ENCODE measurements at regions not wholly inside any gene's neighbourhood (a gene's known extent, or its start where the extent isn't known, plus 50 kb on each side); places are given as distances from the start of the nearest gene placed in this dataset.
"Not testable (repeated sequence)": the region's sequence is repeated elsewhere in the genome, so short reads cannot be mapped to it uniquely, and the experiment has no call there.

GRCh38 chrX:108892501-108892900 lies 156.1 kb upstream of the IRS4 start:
- ChIA-PET POLR2A (no interaction called here), CTCF (no interaction called here)
- Histone ChIP-seq H3K4me3 (ENCODE audit: low read depth, low read length) (no peak overlapping the region), H3K27me3 (replicated peaks; ENCODE audit: control insufficient read depth, insufficient read depth, low read length) (no peaks in the 10 kb centered on the region), H3K36me3 (ENCODE audit: control insufficient read depth, insufficient read depth, low read length) (no peaks in the 10 kb centered on the region), H3K9me3 (no peaks in the 10 kb centered on the region), H3K4me1 (no peaks in the 10 kb centered on the region)
- no peaks in the 10 kb centered on the region for H3K36me3 Mint-ChIP-seq (ENCODE audit: insufficient read depth, unreplicated experiment)
- no peaks in the 10 kb centered on the region for H3K27me3 Mint-ChIP-seq (ENCODE audit: insufficient read depth, unreplicated experiment)
- no TSS peak for BruUV-seq (replicated peaks)
- H3K9me3 Mint-ChIP-seq (ENCODE audit: unreplicated experiment): peaks cover 14% of the 10 kb centered on the region
- no peak overlapping the region for H3K4me3 Mint-ChIP-seq (ENCODE audit: unreplicated experiment)
- intact Hi-C loops (cut with micrococcal nuclease; ENCODE audit: unreplicated experiment): no loop called here
- DNase-seq: no peak
- no peak overlapping the region for H3K27ac Mint-ChIP-seq (ENCODE audit: unreplicated experiment)
- no peak for TF ChIP-seq CTCF (IDR thresholded peaks at IDR 0.05; ENCODE audit: insufficient read depth in 1 of 2, low read depth in 1 of 2, low read length in 1 of 2, severe bottlenecking in 1 of 2, unreplicated experiment in 1 of 2)
- H3K4me1 Mint-ChIP-seq (ENCODE audit: low read depth, unreplicated experiment): no peaks in the 10 kb centered on the region

GRCh38 chrX:108875548-108875947 lies 139.2 kb upstream of the IRS4 start:
- Histone ChIP-seq H3K27me3 (replicated peaks; ENCODE audit: control insufficient read depth, insufficient read depth, low read length) (no peaks in the 10 kb centered on the region), H3K9me3 (no peaks in the 10 kb centered on the region), H3K4me1 (no peaks in the 10 kb centered on the region), H3K4me3 (ENCODE audit: low read depth, low read length) (no peak overlapping the region), H3K36me3 (ENCODE audit: control insufficient read depth, insufficient read depth, low read length) (no peaks in the 10 kb centered on the region)
- no peaks in the 10 kb centered on the region for H3K36me3 Mint-ChIP-seq (ENCODE audit: insufficient read depth, unreplicated experiment)
- no peak for DNase-seq
- intact Hi-C loops (cut with micrococcal nuclease; ENCODE audit: unreplicated experiment): no loop called here
- ChIA-PET CTCF (no interaction called here), POLR2A (no interaction called here)
- no peaks in the 10 kb centered on the region for H3K27me3 Mint-ChIP-seq (ENCODE audit: insufficient read depth, unreplicated experiment)
- H3K9me3 Mint-ChIP-seq (ENCODE audit: unreplicated experiment): peaks cover 8% of the 10 kb centered on the region
- no peak overlapping the region for H3K4me3 Mint-ChIP-seq (ENCODE audit: unreplicated experiment)
- no peak overlapping the region for H3K27ac Mint-ChIP-seq (ENCODE audit: unreplicated experiment)
- BruUV-seq (replicated peaks): no TSS peak
- TF ChIP-seq CTCF (IDR thresholded peaks at IDR 0.05; ENCODE audit: insufficient read depth in 1 of 2, low read depth in 1 of 2, low read length in 1 of 2, severe bottlenecking in 1 of 2, unreplicated experiment in 1 of 2): no peak
- no peaks in the 10 kb centered on the region for H3K4me1 Mint-ChIP-seq (ENCODE audit: low read depth, unreplicated experiment)

GRCh38 chrX:108843039-108843438 lies 106.7 kb upstream of the IRS4 start:
- DNase-seq; H3K4me3 Mint-ChIP-seq (ENCODE audit: unreplicated experiment); H3K4me1 Mint-ChIP-seq (ENCODE audit: low read depth, unreplicated experiment); H3K27me3 Mint-ChIP-seq (ENCODE audit: insufficient read depth, unreplicated experiment); H3K9me3 ChIP-seq; H3K4me1 ChIP-seq; POLR2A ChIA-PET; intact Hi-C loops (cut with micrococcal nuclease; ENCODE audit: unreplicated experiment); CTCF ChIA-PET; H3K27me3 ChIP-seq (replicated peaks; ENCODE audit: control insufficient read depth, insufficient read depth, low read length); H3K4me3 ChIP-seq (ENCODE audit: low read depth, low read length); H3K9me3 Mint-ChIP-seq (ENCODE audit: unreplicated experiment); H3K27ac Mint-ChIP-seq (ENCODE audit: unreplicated experiment); BruUV-seq (replicated peaks); H3K36me3 ChIP-seq (ENCODE audit: control insufficient read depth, insufficient read depth, low read length); H3K36me3 Mint-ChIP-seq (ENCODE audit: insufficient read depth, unreplicated experiment): not testable (repeated sequence)

- Histone ChIP-seq H3K27me3 (replicated peaks; ENCODE audit: control insufficient read depth, insufficient read depth, low read length) (no peaks in the 10 kb centered on the region), H3K36me3 (ENCODE audit: control insufficient read depth, insufficient read depth, low read length) (no peaks in the 10 kb centered on the region), H3K4me1 (no peaks in the 10 kb centered on the region), H3K4me3 (ENCODE audit: low read depth, low read length) (no peak overlapping the region), H3K9me3 (no peaks in the 10 kb centered on the region)
- no peaks in the 10 kb centered on the region for H3K9me3 Mint-ChIP-seq (ENCODE audit: unreplicated experiment)
- H3K27me3 Mint-ChIP-seq (ENCODE audit: insufficient read depth, unreplicated experiment): no peaks in the 10 kb centered on the region
- H3K4me3 Mint-ChIP-seq (ENCODE audit: unreplicated experiment): no peak overlapping the region
- no TSS peak for BruUV-seq (replicated peaks)
- CTCF ChIA-PET: no interaction called here
- POLR2A ChIA-PET: no interaction called here
- TF ChIP-seq CTCF (IDR thresholded peaks at IDR 0.05; ENCODE audit: insufficient read depth in 1 of 2, low read depth in 1 of 2, low read length in 1 of 2, severe bottlenecking in 1 of 2, unreplicated experiment in 1 of 2): no peak
- no peak overlapping the region for H3K27ac Mint-ChIP-seq (ENCODE audit: unreplicated experiment)
- H3K36me3 Mint-ChIP-seq (ENCODE audit: insufficient read depth, unreplicated experiment): no peaks in the 10 kb centered on the region
- intact Hi-C loops (cut with micrococcal nuclease; ENCODE audit: unreplicated experiment): no loop called here
- H3K4me1 Mint-ChIP-seq (ENCODE audit: low read depth, unreplicated experiment): no peaks in the 10 kb centered on the region
- DNase-seq: no peak
Measured at GRCh38 chrX:108833993-108834392, 97.6 kb upstream of the IRS4 start.

Measured in Caco-2 (cell line).